Osteocyte (in vitro differentiated cells): ENCODE measurements at regions not wholly inside any gene's neighbourhood (a gene's known extent, or its start where the extent isn't known, plus 50 kb on each side); places are given as distances from the start of the nearest gene placed in this dataset.

Source experiments
- DNase-seq: peaks from one replicate; pipeline ENCODE4 v3.0.0; 2021; ENCODE audit warnings: mixed read lengths; ENCODE audit not compliant: unreplicated experiment; ENCODE audit errors: extremely low spot score
- H3K27ac Mint-ChIP-seq: one replicate; pipeline ENCODE4 v1.8.0; 2021; ENCODE audit warnings: mild to moderate bottlenecking, mixed read lengths; ENCODE audit not compliant: unreplicated experiment
- H3K27me3 Mint-ChIP-seq: one replicate; pipeline ENCODE4 v1.8.0; 2021; ENCODE audit warnings: mixed read lengths; ENCODE audit not compliant: unreplicated experiment
- H3K36me3 Mint-ChIP-seq: one replicate; pipeline ENCODE4 v1.8.0; 2021; ENCODE audit warnings: mixed read lengths; ENCODE audit not compliant: unreplicated experiment
- H3K4me1 Mint-ChIP-seq: one replicate; pipeline ENCODE4 v1.8.0; 2021; ENCODE audit warnings: mixed read lengths; ENCODE audit not compliant: unreplicated experiment
- H3K4me3 Mint-ChIP-seq: one replicate; pipeline ENCODE4 v1.8.0; 2021; ENCODE audit warnings: mild to moderate bottlenecking, moderate library complexity, mixed read lengths; ENCODE audit not compliant: unreplicated experiment
- H3K9me3 Mint-ChIP-seq: one replicate; pipeline ENCODE4 v1.8.0; 2021; ENCODE audit warnings: mixed read lengths; ENCODE audit not compliant: unreplicated experiment
- CTCF ChIP-seq: fragments of 200-600 bp; sonication (generic); IDR thresholded peaks from 2 replicates; pipeline ENCODE4 v1.5.0; 2021; ENCODE audit warnings: antibody characterized with exemption, mild to moderate bottlenecking, moderate library complexity

GRCh38 chrX:6472652-6473342, 62.1 kb downstream of the VCX3A start:
- H3K4me1 Mint-ChIP-seq = no peaks in the 10 kb centered on the region
- H3K4me3 Mint-ChIP-seq = no peak overlapping the region
- no peaks in the 10 kb centered on the region for H3K27me3 Mint-ChIP-seq
- no peak for DNase-seq
- H3K9me3 Mint-ChIP-seq = peaks cover 12% of the 10 kb centered on the region
- H3K27ac Mint-ChIP-seq = no peak overlapping the region
- no peak for TF ChIP-seq CTCF
- no peaks in the 10 kb centered on the region for H3K36me3 Mint-ChIP-seq

GRCh38 chrX:6468706-6469105, 66.2 kb downstream of the VCX3A start:
- H3K27ac Mint-ChIP-seq = no peak overlapping the region
- no peak for TF ChIP-seq CTCF
- no peaks in the 10 kb centered on the region for H3K36me3 Mint-ChIP-seq
- DNase-seq = no peak
- H3K4me1 Mint-ChIP-seq = no peaks in the 10 kb centered on the region
- no peaks in the 10 kb centered on the region for H3K27me3 Mint-ChIP-seq
- peaks cover 34% of the 10 kb centered on the region for H3K9me3 Mint-ChIP-seq
- H3K4me3 Mint-ChIP-seq = no peak overlapping the region

GRCh38 chrX:6465756-6466155, 69.2 kb downstream of the VCX3A start:
- Mint-ChIP-seq H3K36me3 (no peaks in the 10 kb centered on the region), H3K27me3 (no peaks in the 10 kb centered on the region), H3K4me1 (no peaks in the 10 kb centered on the region), H3K9me3 (peaks cover 41% of the 10 kb centered on the region), H3K4me3 (no peak overlapping the region), H3K27ac (no peak overlapping the region)
- no peak for DNase-seq
- TF ChIP-seq CTCF = no peak

- TF ChIP-seq CTCF = no peak
- H3K27me3 Mint-ChIP-seq = no peaks in the 10 kb centered on the region
- no peak overlapping the region for H3K27ac Mint-ChIP-seq
- H3K4me1 Mint-ChIP-seq = no peaks in the 10 kb centered on the region
- H3K9me3 Mint-ChIP-seq = peaks cover 46% of the 10 kb centered on the region
- no peaks in the 10 kb centered on the region for H3K36me3 Mint-ChIP-seq
- no peak for DNase-seq
- H3K4me3 Mint-ChIP-seq = no peak overlapping the region
Measured at GRCh38 chrX:6464726-6465125, 70.2 kb downstream of the VCX3A start.

- DNase-seq = no peak
- H3K4me1 Mint-ChIP-seq = no peaks in the 10 kb centered on the region
- H3K27ac Mint-ChIP-seq = no peak overlapping the region
- no peak overlapping the region for H3K4me3 Mint-ChIP-seq
- H3K9me3 Mint-ChIP-seq = peaks cover 57% of the 10 kb centered on the region
- H3K27me3 Mint-ChIP-seq = no peaks in the 10 kb centered on the region
- no peaks in the 10 kb centered on the region for H3K36me3 Mint-ChIP-seq
- TF ChIP-seq CTCF = no peak
Measured at GRCh38 chrX:6460893-6461490, 73.9 kb downstream of the VCX3A start.
